ENCODE measurements at regions not wholly inside any gene's neighbourhood (a gene's known extent, or its start where the extent isn't known, plus 50 kb on each side); places are given as distances from the start of the nearest gene placed in this dataset.

GRCh38 chr3:135490219-135490915 is 475.2 kb upstream of the PPP2R3A start:
- no peak for DNase-seq

- no peak for DNase-seq
These were observed 473.9 kb upstream of the PPP2R3A start for GRCh38 chr3:135491491-135492205.

DNA sequence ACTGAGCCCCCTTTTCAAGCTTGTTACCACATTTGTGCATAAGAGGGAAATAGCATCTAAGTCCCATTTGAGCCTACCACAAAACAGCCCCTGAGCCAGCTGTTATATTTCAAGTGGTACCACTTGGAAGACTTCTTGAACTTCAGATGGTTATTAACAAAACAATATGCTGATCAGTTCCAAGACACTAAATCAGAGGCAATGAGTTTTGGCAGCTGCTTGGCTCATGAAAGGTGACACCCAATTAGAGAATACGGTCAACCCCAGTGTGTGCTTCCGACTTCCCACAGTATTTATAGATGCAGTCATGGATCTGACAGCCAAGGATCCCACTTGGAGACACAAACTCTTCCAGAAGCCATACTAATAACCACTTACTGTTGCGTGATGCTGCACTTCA is 469.6 kb upstream of the PPP2R3A start:
- DNase-seq = no peak

- DNase-seq = no peak
These were observed 467.5 kb upstream of the PPP2R3A start for GRCh38 chr3:135497979-135498378.

- no peak for DNase-seq
These were observed 466.1 kb upstream of the PPP2R3A start for GRCh38 chr3:135499426-135499825.

GRCh38 chr3:135500034-135500433 is 465.5 kb upstream of the PPP2R3A start:
- no peak for DNase-seq

GRCh38 chr3:135503065-135503759 is 462.3 kb upstream of the PPP2R3A start:
- DNase-seq = no peak

- DNase-seq = peak; percentile 37
These were observed 461.5 kb upstream of the PPP2R3A start for GRCh38 chr3:135503760-135504686.

- DNase-seq = no peak
These were observed 452.1 kb upstream of the PPP2R3A start for GRCh38 chr3:135513106-135514059.

GRCh38 chr3:135514060-135514448 is 451.5 kb upstream of the PPP2R3A start:
- DNase-seq = no peak

DNA sequence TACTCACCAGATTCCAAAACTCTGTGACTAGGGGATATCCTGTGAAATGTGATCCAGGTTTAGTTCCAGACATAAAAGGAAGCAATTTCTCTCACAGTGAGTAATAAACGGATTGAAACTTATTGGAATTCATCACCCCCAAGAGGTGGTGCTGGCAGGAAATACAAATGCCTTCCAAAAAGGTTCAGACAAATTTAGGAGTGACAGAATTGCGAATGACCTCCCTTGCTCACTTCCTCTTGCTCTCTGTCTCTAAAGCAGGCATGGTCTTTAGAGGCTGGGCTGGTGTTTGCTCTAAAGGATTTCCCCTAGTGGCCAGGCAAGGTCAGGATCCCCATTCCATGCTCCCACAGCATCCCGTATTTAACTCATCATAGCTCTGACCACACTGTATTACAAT is 449.4 kb upstream of the PPP2R3A start:
- no peak for DNase-seq

- DNase-seq = no peak
These were observed 437.0 kb upstream of the PPP2R3A start for GRCh38 chr3:135528413-135529015.

DNA sequence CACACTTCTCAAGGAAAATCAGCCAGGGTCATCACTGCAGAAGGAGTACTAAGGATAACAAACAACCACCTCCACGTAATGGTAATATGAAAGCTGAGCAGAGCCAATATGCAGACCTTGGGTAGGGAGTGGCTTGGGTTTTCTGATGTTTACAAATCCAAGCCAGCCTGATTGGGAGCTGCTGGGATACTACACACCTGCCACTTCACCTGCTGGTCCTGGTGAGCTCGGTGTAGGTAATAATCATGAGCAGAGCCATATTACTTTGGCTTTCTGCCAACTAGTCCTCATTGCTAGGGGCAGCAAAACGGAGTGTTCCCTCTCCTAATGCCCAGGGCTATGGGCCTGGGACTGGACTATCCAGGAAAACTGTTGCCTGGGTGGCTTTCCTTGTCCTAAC is 433.5 kb upstream of the PPP2R3A start:
- DNase-seq = no peak

- DNase-seq = no peak
These were observed 427.4 kb upstream of the PPP2R3A start for GRCh38 chr3:135538123-135538522.

DNA sequence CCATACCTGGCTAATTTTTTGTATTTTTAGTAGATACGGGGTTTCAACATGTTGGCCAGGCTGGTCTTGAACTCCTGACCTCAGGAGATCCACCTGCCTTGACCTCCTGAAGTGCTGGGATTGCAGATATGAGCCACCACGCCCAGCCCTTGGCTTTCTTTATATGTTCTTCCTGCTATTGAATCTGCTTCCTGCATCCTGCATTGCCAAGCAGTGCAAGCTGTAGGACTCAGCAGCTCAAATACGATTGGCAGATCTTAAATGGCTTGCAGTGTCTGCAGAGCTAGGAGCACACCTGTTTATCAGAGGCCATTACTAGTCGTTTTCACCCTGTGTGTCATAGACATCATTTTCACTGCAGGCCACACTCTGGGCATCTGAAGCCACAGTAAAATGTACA is 426.2 kb upstream of the PPP2R3A start:
- no peak for DNase-seq

DNA sequence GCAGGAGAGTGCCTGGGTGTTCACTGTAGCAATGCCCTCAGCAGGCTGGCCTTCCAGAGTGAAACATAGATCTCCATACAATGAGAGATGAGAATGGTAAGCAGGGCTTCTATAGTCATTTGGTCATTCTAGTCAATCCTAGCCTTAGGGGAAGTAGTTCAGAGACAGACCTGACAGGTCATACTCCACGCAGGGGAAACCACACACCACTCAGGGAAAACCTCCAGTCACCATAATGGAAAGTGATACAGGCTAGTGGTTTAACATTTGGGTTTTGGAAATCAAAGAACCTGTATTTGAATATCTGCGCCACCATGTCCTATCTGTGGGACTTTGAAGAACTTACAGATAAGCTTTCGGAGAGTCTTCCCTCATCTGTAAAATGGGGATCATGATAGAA is 425.7 kb upstream of the PPP2R3A start:
- DNase-seq = no peak

DNA sequence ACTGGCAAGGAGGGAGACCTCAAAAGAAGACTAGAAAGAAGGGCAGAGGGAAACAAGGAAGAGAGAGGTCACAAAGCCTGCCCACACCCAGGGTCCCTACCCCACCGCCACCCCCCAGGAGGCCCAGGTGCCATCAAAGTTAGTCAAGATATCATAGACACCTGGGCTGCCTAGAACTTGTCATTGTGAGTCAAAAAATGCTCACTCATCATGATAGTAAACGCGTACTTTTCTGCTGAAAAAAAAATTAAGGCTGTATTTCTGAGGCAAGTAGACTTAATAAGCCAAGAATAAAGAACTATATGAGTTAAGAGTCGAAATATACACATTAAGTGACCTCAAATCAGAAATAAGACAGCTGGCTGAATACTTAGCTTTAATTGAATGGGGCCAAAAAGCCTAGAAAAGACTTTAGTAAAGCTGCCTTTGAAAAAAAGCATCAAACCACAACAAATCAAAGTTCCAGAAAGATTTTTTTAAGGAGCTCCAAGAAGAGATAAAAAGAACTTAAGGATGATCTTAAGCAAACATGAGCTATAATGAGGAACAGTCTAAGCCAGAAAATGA is 415.5 kb upstream of the PPP2R3A start:
- DNase-seq = no peak

- no peak for DNase-seq
These were observed 409.4 kb upstream of the PPP2R3A start for GRCh38 chr3:135556174-135556573.

DNA sequence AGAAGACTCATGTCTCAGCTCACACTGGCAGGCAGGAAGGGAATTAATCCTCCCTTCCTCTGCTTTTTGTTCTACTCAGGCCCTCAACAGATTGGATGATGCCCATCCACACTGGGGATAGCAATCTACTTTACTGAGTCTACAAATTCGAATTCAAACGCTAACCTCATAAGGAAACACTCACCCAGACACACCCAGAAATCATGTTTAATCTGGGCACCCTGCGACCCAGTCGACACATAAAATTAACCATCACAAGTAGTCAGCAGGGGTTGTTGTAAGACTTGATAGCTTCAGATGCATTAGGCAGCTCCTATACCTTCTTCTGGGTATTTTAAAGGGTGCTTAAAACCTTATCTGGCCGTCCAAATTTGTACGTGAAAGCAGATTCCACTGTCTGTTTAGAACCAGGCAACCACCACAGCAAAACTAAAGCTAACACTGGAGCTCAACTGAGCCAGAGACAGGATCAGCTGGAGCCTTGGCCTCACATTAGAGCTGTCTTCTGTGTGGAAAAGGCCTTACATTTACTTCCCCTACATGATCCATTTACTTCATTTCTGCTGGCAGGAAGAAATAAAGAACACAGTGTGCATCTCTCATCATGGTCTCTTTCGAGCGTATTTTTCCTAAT is 407.3 kb upstream of the PPP2R3A start:
- DNase-seq = no peak

DNA sequence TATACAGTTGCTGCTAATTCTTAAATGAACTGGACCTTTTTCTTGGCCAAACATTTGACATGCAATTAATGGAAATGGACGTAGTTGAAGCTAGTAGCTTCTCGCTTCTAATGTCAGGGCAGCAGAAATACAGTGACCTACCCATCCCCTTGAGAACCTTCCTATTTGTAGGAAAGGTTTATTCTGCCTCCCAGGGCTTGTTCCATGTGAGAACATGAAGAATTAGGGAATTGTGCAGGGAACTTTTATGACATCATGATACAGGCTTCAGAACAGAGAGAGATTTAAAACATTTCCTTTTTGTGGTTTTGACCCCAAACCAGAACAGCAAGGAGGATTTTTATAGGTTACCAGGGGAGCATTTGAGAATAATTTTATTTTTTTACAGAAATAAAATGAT is 406.6 kb upstream of the PPP2R3A start:
- no peak for DNase-seq

GRCh38 chr3:135559802-135560201 is 405.7 kb upstream of the PPP2R3A start:
- no peak for DNase-seq

All from NK-92 treated with Interleukin-12 subunit alpha and Interleukin-12 subunit beta, amount 100 ng/mL, for 24 hours (cell line).